SK-N-SH treated with all-trans-retinoic acid at 6 μM for 48 hours (cell line): ENCODE measurements at regions not wholly inside any gene's neighbourhood (a gene's known extent, or its start where the extent isn't known, plus 50 kb on each side); places are given as distances from the start of the nearest gene placed in this dataset.
A peak's percentile ranks its signal among the peaks of the same experiment; 100 is the strongest.

Experiments
- ATAC-seq: fragments of 200-7000 bp; cut with Tn5 transposase; 3 replicates; pipeline ENCODE4 v1.9.1; 2020; ENCODE audit warnings: mild to moderate bottlenecking, moderate library complexity
- ARNTL ChIP-seq: fragments of 450-650 bp; formaldehyde crosslinking; IDR thresholded peaks from 2 replicates; pipeline ENCODE4 v1.5.0; 2020; ENCODE audit warnings: low read depth, mild to moderate bottlenecking, moderate library complexity, borderline replicate concordance
- CREB5 ChIP-seq: fragments of 250-450 bp; sonication (Bioruptor Pico); IDR thresholded peaks from 2 replicates; pipeline ENCODE4 v1.5.1; 2020; ENCODE audit warnings: low read depth, mild to moderate bottlenecking, moderate library complexity
- CSDC2 ChIP-seq: fragments of 250-450 bp; sonication (Bioruptor Pico); IDR thresholded peaks from 2 replicates; pipeline ENCODE4 v1.5.0; 2020; ENCODE audit warnings: mild to moderate bottlenecking, moderate library complexity
- CSRNP3 ChIP-seq: fragments of 250-450 bp; sonication (Bioruptor Pico); IDR thresholded peaks from 2 replicates; pipeline ENCODE4 v1.5.1; 2021; ENCODE audit warnings: mild to moderate bottlenecking, moderate library complexity
- ESRRG ChIP-seq: fragments of 250-450 bp; sonication (Bioruptor Pico); IDR thresholded peaks from 2 replicates; pipeline ENCODE4 v1.6.1; 2021; ENCODE audit warnings: mild to moderate bottlenecking
- GLIS3 ChIP-seq: fragments of 250-450 bp; sonication (Bioruptor Pico); IDR thresholded peaks from 2 replicates; pipeline ENCODE4 v1.5.0; 2020; ENCODE audit warnings: mild to moderate bottlenecking, moderate library complexity
- ISL1 ChIP-seq: fragments of 250-450 bp; sonication (Bioruptor Pico); IDR thresholded peaks from 2 replicates; pipeline ENCODE4 v2.1.2; 2022; ENCODE audit warnings: mild to moderate bottlenecking, moderate library complexity
- PPARA ChIP-seq: fragments of 250-450 bp; sonication (Bioruptor Pico); IDR thresholded peaks from 2 replicates; pipeline ENCODE4 v1.5.0; 2020; ENCODE audit warnings: mild to moderate bottlenecking, borderline replicate concordance
- RARB ChIP-seq: fragments of 250-450 bp; sonication (Bioruptor Pico); IDR thresholded peaks from 2 replicates; pipeline ENCODE4 v1.8.0; 2021; ENCODE audit warnings: mild to moderate bottlenecking, moderate library complexity
- SNAI2 ChIP-seq: fragments of 250-450 bp; sonication (Bioruptor Pico); IDR thresholded peaks from 2 replicates; pipeline ENCODE4 v1.5.0; 2020; ENCODE audit warnings: mild to moderate bottlenecking, moderate library complexity
- TCF4 ChIP-seq: fragments of 250-450 bp; sonication (Bioruptor Pico); IDR thresholded peaks from 2 replicates; pipeline ENCODE4 v1.8.0; 2021; ENCODE audit warnings: mild to moderate bottlenecking, moderate library complexity, borderline replicate concordance
- TOX ChIP-seq: fragments of 250-450 bp; sonication (Bioruptor Pico); IDR thresholded peaks from 2 replicates; pipeline ENCODE4 v1.8.0; 2021; ENCODE audit warnings: mild to moderate bottlenecking, moderate library complexity, borderline replicate concordance
- ZC3H10 ChIP-seq: fragments of 250-450 bp; sonication (Bioruptor Pico); IDR thresholded peaks from 2 replicates; pipeline ENCODE4 v1.5.1; 2021; ENCODE audit warnings: mild to moderate bottlenecking, moderate library complexity
- ZFP30 ChIP-seq: fragments of 450-650 bp; formaldehyde crosslinking; IDR thresholded peaks from 2 replicates; pipeline ENCODE4 v1.5.0; 2022; ENCODE audit warnings: mild to moderate bottlenecking, moderate library complexity
- ZNF565 ChIP-seq: fragments of 450-650 bp; formaldehyde crosslinking; conservative IDR thresholded peaks from 2 replicates; pipeline ENCODE4 v1.5.0; 2020; ENCODE audit warnings: low read depth, mild to moderate bottlenecking, moderate library complexity
- ZNF70 ChIP-seq: fragments of 450-650 bp; formaldehyde crosslinking; IDR thresholded peaks from 2 replicates; pipeline ENCODE4 v1.5.0; 2020; ENCODE audit warnings: mild to moderate bottlenecking, moderate library complexity
- ZNF8 ChIP-seq: fragments of 450-650 bp; formaldehyde crosslinking; IDR thresholded peaks from 2 replicates; pipeline ENCODE4 v1.5.0; 2020; ENCODE audit warnings: mild to moderate bottlenecking, moderate library complexity
- TF ChIP-seq, protein P1 (sequence below): fragments of 250-450 bp; sonication (Bioruptor Pico); IDR thresholded peaks from 2 replicates; pipeline ENCODE4 v1.8.0; 2021; ENCODE audit warnings: low read depth, mild to moderate bottlenecking, moderate library complexity, borderline replicate concordance
- TF ChIP-seq, protein P2 (sequence below): fragments of 250-450 bp; sonication (Bioruptor Pico); IDR thresholded peaks from 2 replicates; pipeline ENCODE4 v1.5.0; 2020; ENCODE audit warnings: mild to moderate bottlenecking, moderate library complexity
- TF ChIP-seq, protein P3 (sequence below): fragments of 250-450 bp; sonication (Bioruptor Pico); IDR thresholded peaks from 2 replicates; pipeline ENCODE4 v1.8.0; 2020; ENCODE audit warnings: mild to moderate bottlenecking, moderate library complexity, borderline replicate concordance

- no peak for ATAC-seq
- TF ChIP-seq ESRRG (CRISPR knock-in tag), result no peak
- no peak for TF ChIP-seq PPARA (CRISPR knock-in tag)
- TF ChIP-seq ZNF8 (CRISPR knock-in tag), result no peak
- no peak for TF ChIP-seq TOX
- no peak for TF ChIP-seq ZC3H10 (CRISPR knock-in tag)
- no peak for TF ChIP-seq CREB5 (CRISPR knock-in tag)
- no peak for TF ChIP-seq CSRNP3 (CRISPR knock-in tag)
- no peak for TF ChIP-seq TCF4
- TF ChIP-seq, protein P1, sequence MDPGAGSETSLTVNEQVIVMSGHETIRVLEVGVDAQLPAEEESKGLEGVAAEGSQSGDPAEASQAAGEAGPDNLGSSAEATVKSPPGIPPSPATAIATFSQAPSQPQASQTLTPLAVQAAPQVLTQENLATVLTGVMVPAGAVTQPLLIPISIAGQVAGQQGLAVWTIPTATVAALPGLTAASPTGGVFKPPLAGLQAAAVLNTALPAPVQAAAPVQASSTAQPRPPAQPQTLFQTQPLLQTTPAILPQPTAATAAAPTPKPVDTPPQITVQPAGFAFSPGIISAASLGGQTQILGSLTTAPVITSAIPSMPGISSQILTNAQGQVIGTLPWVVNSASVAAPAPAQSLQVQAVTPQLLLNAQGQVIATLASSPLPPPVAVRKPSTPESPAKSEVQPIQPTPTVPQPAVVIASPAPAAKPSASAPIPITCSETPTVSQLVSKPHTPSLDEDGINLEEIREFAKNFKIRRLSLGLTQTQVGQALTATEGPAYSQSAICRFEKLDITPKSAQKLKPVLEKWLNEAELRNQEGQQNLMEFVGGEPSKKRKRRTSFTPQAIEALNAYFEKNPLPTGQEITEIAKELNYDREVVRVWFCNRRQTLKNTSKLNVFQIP (CRISPR knock-in tag), result no peak
- no peak for TF ChIP-seq RARB
- TF ChIP-seq ARNTL (CRISPR knock-in tag), result no peak
- no peak for TF ChIP-seq GLIS3 (CRISPR knock-in tag)
- TF ChIP-seq ZFP30 (CRISPR knock-in tag), result no peak
- TF ChIP-seq, protein P2, sequence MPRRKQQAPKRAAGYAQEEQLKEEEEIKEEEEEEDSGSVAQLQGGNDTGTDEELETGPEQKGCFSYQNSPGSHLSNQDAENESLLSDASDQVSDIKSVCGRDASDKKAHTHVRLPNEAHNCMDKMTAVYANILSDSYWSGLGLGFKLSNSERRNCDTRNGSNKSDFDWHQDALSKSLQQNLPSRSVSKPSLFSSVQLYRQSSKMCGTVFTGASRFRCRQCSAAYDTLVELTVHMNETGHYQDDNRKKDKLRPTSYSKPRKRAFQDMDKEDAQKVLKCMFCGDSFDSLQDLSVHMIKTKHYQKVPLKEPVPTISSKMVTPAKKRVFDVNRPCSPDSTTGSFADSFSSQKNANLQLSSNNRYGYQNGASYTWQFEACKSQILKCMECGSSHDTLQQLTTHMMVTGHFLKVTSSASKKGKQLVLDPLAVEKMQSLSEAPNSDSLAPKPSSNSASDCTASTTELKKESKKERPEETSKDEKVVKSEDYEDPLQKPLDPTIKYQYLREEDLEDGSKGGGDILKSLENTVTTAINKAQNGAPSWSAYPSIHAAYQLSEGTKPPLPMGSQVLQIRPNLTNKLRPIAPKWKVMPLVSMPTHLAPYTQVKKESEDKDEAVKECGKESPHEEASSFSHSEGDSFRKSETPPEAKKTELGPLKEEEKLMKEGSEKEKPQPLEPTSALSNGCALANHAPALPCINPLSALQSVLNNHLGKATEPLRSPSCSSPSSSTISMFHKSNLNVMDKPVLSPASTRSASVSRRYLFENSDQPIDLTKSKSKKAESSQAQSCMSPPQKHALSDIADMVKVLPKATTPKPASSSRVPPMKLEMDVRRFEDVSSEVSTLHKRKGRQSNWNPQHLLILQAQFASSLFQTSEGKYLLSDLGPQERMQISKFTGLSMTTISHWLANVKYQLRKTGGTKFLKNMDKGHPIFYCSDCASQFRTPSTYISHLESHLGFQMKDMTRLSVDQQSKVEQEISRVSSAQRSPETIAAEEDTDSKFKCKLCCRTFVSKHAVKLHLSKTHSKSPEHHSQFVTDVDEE, result no peak
- no peak for TF ChIP-seq ZNF565 (CRISPR knock-in tag)
- TF ChIP-seq ZNF70 (CRISPR knock-in tag), result no peak
Measured at GRCh38 chr16:85248857-85249256, 136.6 kb upstream of the CIBAR2 start.

DNA sequence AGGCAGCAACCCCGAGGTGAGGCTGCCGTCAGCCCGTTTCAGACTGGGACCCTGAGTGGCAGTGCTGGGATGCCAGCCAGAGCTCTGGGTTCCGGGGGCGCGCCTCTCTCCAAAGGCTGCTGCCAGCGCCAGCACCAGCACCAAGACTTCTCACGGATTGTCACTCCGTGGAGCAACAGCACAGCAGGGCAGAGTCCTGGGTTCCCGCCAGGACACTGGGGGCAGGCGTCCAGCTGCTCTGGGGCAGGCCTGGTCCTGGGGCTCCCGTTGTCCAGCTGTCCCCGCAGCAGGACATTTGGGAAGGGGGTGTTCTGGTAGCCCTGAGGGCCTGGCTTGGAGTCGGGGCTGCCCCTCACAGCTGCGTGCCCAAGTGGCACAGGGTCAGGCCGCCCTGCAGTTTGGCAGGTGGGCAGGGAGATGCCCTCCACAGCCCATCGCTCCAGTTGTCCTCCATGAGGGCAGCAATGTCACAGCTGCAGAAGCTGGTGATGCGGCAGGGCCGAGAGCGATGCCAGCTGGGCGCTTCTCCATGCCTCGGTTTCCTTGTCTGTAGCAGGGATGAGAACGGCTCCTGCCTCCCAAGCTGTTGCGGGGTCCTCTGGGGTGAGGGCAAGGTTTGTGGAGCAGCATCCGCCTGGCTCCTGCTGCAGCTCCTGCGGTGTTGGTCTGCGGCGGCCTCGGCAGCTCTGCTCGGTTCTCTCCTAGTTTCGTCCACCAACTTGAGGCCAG is 137.3 kb upstream of the CIBAR2 start:
- TF ChIP-seq SNAI2 (no peak), ESRRG (CRISPR knock-in tag) (no peak), TCF4 (peak; percentile 14; the same call in 1 of the 2 replicates)
- no peak for ATAC-seq

DNA sequence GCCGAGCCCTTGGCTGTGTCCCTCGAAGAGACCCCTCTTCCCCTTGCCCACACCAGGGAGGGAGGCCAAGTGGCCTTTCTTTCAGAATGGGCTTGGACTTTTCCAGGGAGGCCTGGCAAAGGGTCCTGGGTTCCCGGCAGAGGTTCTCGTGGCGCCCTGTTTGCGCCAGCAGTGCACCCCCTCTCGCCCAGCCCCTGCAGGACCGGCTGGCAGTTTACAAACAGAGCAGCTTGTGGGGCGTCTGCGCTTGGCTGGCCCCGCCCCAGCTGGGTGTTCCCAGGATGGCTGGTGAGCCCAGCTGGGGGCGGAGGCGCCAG is 137.8 kb upstream of the CIBAR2 start:
- ATAC-seq, result no peak
- TF ChIP-seq ZC3H10 (CRISPR knock-in tag), result no peak
- TF ChIP-seq ISL1 (CRISPR knock-in tag), result no peak
- TF ChIP-seq, protein P1 (CRISPR knock-in tag), result no peak
- no peak for TF ChIP-seq ZNF565 (CRISPR knock-in tag)
- no peak for TF ChIP-seq TCF4
- TF ChIP-seq SNAI2, result no peak

DNA sequence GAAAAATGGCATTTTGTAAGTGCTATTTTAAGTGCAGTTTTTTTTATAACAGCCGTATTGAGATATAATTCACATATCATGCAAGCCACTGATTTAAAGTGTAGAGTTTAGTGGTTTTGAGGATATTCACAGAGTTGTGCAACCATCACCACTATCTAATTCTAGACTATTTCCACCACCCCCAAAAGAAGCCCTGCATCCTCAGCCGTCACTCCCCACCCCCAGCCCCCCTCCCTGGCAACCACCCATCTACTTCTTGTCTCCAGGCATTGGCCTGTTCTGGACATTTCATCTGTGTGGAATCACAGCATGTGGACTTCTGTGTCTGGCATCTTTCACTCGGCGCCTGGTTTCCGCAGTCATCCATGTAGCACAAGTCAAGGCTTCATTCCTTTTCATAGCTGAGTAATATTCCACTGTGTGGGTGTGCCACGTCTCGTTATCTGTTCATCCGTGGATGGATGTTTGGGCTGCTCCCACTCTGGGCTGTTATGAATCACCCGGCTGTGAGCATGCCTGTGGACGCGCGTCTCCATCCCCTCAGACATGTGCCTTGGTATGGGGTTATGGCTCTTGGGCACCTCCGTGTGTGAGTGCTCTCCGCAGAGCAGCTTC is 138.4 kb upstream of the CIBAR2 start:
- no peak for ATAC-seq
- TF ChIP-seq, protein P3, sequence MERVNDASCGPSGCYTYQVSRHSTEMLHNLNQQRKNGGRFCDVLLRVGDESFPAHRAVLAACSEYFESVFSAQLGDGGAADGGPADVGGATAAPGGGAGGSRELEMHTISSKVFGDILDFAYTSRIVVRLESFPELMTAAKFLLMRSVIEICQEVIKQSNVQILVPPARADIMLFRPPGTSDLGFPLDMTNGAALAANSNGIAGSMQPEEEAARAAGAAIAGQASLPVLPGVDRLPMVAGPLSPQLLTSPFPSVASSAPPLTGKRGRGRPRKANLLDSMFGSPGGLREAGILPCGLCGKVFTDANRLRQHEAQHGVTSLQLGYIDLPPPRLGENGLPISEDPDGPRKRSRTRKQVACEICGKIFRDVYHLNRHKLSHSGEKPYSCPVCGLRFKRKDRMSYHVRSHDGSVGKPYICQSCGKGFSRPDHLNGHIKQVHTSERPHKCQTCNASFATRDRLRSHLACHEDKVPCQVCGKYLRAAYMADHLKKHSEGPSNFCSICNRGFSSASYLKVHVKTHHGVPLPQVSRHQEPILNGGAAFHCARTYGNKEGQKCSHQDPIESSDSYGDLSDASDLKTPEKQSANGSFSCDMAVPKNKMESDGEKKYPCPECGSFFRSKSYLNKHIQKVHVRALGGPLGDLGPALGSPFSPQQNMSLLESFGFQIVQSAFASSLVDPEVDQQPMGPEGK (CRISPR knock-in tag), result no peak
- TF ChIP-seq CSDC2 (CRISPR knock-in tag) (no peak), ZNF70 (CRISPR knock-in tag) (no peak), CREB5 (CRISPR knock-in tag) (no peak), RARB (no peak), ESRRG (CRISPR knock-in tag) (no peak), ARNTL (CRISPR knock-in tag) (no peak), TCF4 (no peak), PPARA (CRISPR knock-in tag) (no peak)
- TF ChIP-seq, protein P1 (CRISPR knock-in tag), result no peak
